B cell (primary cell): ENCODE measurements at regions not wholly inside any gene's neighbourhood (a gene's known extent, or its start where the extent isn't known, plus 50 kb on each side); places are given as distances from the start of the nearest gene placed in this dataset.

Experiments
- CTCF ChIP-seq: fragments of 200-600 bp; IDR thresholded peaks from one replicate; pipeline ENCODE4 v1.8.0; 2022; ENCODE audit warnings: antibody characterized with exemption, mild to moderate bottlenecking
- EZH2 ChIP-seq: IDR thresholded peaks from 2 replicates; pipeline ENCODE4 v1.6.1; 2012; ENCODE audit warnings: borderline replicate concordance, low read depth, mild to moderate bottlenecking, moderate library complexity, low read length; ENCODE audit not compliant: insufficient read depth, poor library complexity, severe bottlenecking

- TF ChIP-seq CTCF (no peak), EZH2 (no peak)
Observed at GRCh38 chr2:33652830-33653229, 53.7 kb upstream of the FAM98A start.
